MCF 10A (cell line): ENCODE measurements at regions not wholly inside any gene's neighbourhood (a gene's known extent, or its start where the extent isn't known, plus 50 kb on each side); places are given as distances from the start of the nearest gene placed in this dataset.
"Not testable (repeated sequence)": the region's sequence is repeated elsewhere in the genome, so short reads cannot be mapped to it uniquely, and the experiment has no call there.

Experiments
- BruUV-seq: library from RNA; stranded (reverse); fragments of 400-500 nt; replicated peaks from 2 replicates; lab custom pipeline; 2021; lab: Mats Ljungman, UMichigan
- CTCF ChIA-PET: fragments of 300-600 bp; sonication (Branson Sonifier 250); formaldehyde crosslinking; extraction: SDS; loops from one replicate; lab custom pipeline; 2021; ENCODE audit warnings: antibody characterized with exemption, inconsistent platforms; lab: Yijun Ruan, JAX
- POLR2A ChIA-PET: fragments of 300-600, 350-650 bp; sonication (Branson Sonifier 250); formaldehyde crosslinking; extraction: SDS; loops from one replicate; lab custom pipeline; 2020; ENCODE audit warnings: antibody characterized with exemption, inconsistent platforms; lab: Yijun Ruan, JAX
- DNase-seq: peaks from one replicate; pipeline ENCODE4 v3.0.0-alpha.2; 2018; ENCODE audit not compliant: unreplicated experiment
- H3K27ac Mint-ChIP-seq: one replicate; pipeline ENCODE4 v1.8.0; 2022; ENCODE audit warnings: mild to moderate bottlenecking, low read depth, mixed read lengths; ENCODE audit not compliant: unreplicated experiment
- H3K27me3 Mint-ChIP-seq: one replicate; pipeline ENCODE4 v1.8.0; 2022; ENCODE audit warnings: mixed read lengths; ENCODE audit not compliant: insufficient read depth, unreplicated experiment
- H3K36me3 Mint-ChIP-seq: one replicate; pipeline ENCODE4 v1.8.0; 2022; ENCODE audit warnings: mild to moderate bottlenecking, moderate library complexity, mixed read lengths; ENCODE audit not compliant: insufficient read depth, unreplicated experiment
- H3K4me1 Mint-ChIP-seq: one replicate; pipeline ENCODE4 v1.8.0; 2022; ENCODE audit warnings: mixed read lengths; ENCODE audit not compliant: insufficient read depth, unreplicated experiment
- H3K4me3 Mint-ChIP-seq: one replicate; pipeline ENCODE4 v1.8.0; 2022; ENCODE audit warnings: mild to moderate bottlenecking, moderate library complexity, mixed read lengths; ENCODE audit not compliant: unreplicated experiment
- H3K9me3 Mint-ChIP-seq: one replicate; pipeline ENCODE4 v1.8.0; 2022; ENCODE audit warnings: mixed read lengths; ENCODE audit not compliant: unreplicated experiment
- CTCF ChIP-seq: fragments of 200-600 bp; IDR thresholded peaks from one replicate; pipeline ENCODE4 v1.8.0; 2022; ENCODE audit warnings: antibody characterized with exemption, mild to moderate bottlenecking; ENCODE audit not compliant: unreplicated experiment
- intact Hi-C: fragments of 100-400 bp; cut with micrococcal nuclease; formaldehyde crosslinking; loops from 2 replicates; pipeline ENCODE4 v1.14.1; 2022

DNA sequence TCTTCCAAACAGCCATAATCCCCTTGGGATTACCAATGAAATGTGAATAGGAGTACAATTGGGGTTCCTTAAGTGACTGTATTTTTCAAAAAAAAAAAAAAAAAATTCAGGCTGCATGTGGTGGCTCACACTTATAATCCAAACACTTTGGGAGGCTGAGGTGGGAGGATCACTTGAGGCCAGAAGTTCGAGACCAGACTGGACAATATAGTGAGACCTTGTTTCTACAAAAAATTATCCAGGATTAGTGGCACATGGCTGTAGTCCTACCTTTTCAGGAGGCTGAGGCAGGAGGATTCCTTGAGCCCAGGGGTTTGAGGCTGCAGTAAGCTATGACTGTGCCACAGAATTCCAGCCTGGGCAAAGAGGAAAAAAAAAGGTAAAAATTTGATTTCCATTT, 189.6 kb upstream of the GATA6 start:
- no peaks in the 10 kb centered on the region for H3K4me1 Mint-ChIP-seq
- H3K9me3 Mint-ChIP-seq, result no peaks in the 10 kb centered on the region
- intact Hi-C loops, result no loop called here
- H3K27ac Mint-ChIP-seq, result no peak overlapping the region
- no peak for TF ChIP-seq CTCF
- ChIA-PET CTCF (interaction anchor here (0.6 to 2.6 kb wide), 2 partner anchors 18 to 882 kb away, joined by 3 to 12 read pairs; no protein-coding TSS in a partner anchor), POLR2A (interaction anchor here (0.7 kb wide), 1 partner anchor 90 kb away, joined by 3 read pairs; no protein-coding TSS in a partner anchor)
- peaks cover 13% of the 10 kb centered on the region for H3K36me3 Mint-ChIP-seq
- DNase-seq, result no peak
- H3K4me3 Mint-ChIP-seq, result no peak overlapping the region
- H3K27me3 Mint-ChIP-seq, result no peaks in the 10 kb centered on the region
- no TSS peak for BruUV-seq

DNA sequence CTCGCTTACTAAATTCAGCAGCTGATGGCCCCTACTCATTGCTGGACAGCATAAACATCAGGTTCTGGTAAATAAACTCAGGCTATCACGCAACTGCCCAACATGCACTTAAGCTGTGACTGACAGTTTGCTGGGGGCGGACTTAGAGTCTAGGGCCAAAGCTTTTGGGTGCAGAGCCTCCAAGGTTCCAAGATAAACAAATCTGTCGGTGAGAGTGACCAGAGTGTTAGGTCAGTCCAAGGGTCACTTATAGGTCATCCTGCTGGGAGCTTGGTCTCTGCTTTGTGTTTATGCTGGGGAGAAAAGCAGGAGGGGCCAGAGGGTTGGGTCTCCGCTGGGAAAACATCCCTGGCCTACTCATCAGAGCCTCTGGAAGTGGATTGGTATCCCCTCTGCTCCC, 188.6 kb upstream of the GATA6 start:
- no peak for DNase-seq
- Mint-ChIP-seq H3K27ac (no peak overlapping the region), H3K4me3 (no peak overlapping the region), H3K4me1 (no peaks in the 10 kb centered on the region), H3K9me3 (no peaks in the 10 kb centered on the region), H3K36me3 (peaks cover 13% of the 10 kb centered on the region), H3K27me3 (no peaks in the 10 kb centered on the region)
- ChIA-PET CTCF (interaction anchor here (0.7 to 2.6 kb wide), 3 partner anchors 17 to 209 kb away, joined by 4 to 12 read pairs (median 5); no protein-coding TSS in a partner anchor), POLR2A (no interaction called here)
- no peak for TF ChIP-seq CTCF
- BruUV-seq, result no TSS peak
- intact Hi-C loops, result no loop called here

DNA sequence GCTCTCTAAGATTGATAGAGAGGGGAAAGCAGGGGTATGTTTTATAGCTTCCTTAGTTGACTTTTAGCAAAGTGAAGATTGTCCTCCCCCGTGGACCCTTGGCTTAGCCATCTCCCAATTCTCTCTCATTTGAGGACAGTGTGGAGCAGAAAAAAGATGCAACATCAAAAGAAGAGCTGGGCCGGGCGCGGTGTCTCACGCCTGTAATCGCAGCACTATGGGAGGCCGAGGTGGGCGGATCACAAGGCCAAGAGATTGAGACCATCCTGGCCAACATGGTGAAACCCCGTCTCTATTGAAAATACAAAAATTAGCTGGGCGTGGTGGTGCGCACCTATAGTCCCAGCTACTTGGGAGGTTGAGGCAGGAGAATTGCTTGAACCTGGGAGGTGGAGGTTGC, 187.9 kb upstream of the GATA6 start:
- POLR2A ChIA-PET, BruUV-seq, H3K4me3 Mint-ChIP-seq, DNase-seq, H3K27ac Mint-ChIP-seq, intact Hi-C loops, H3K9me3 Mint-ChIP-seq, H3K27me3 Mint-ChIP-seq, H3K4me1 Mint-ChIP-seq: not testable (repeated sequence)
- CTCF ChIA-PET, result interaction anchor here (0.5 to 2.6 kb wide), 5 partner anchors 12 to 212 kb away, joined by 3 to 12 read pairs (median 3); no protein-coding TSS in a partner anchor
- H3K36me3 Mint-ChIP-seq, result peaks cover 13% of the 10 kb centered on the region

GRCh38 chr18:21991081-21991534, 178.3 kb upstream of the GATA6 start:
- H3K4me1 Mint-ChIP-seq, result no peaks in the 10 kb centered on the region
- H3K4me3 Mint-ChIP-seq, result no peak overlapping the region
- no peak for DNase-seq
- H3K36me3 Mint-ChIP-seq, result no peaks in the 10 kb centered on the region
- intact Hi-C loops, result loop anchor here (10.0 kb wide), 1 partner anchor 174 kb away; the partner anchor contains the start of gene GATA6
- POLR2A ChIA-PET, result no interaction called here
- H3K9me3 Mint-ChIP-seq, result no peaks in the 10 kb centered on the region
- H3K27me3 Mint-ChIP-seq, result no peaks in the 10 kb centered on the region
- CTCF ChIA-PET, result interaction anchor here (0.6 to 1.6 kb wide), 3 partner anchors 33 to 92 kb away, joined by 3 to 5 read pairs (median 4); no protein-coding TSS in a partner anchor
- no TSS peak for BruUV-seq
- no peak overlapping the region for H3K27ac Mint-ChIP-seq
- no peak for TF ChIP-seq CTCF
